HG02642 (cell line): ENCODE measurements at regions not wholly inside any gene's neighbourhood (a gene's known extent, or its start where the extent isn't known, plus 50 kb on each side); places are given as distances from the start of the nearest gene placed in this dataset.

Source experiments
- ATAC-seq: cut with Tn5 transposase; IDR thresholded peaks from one replicate; pipeline ENCODE4 v1.9.1; 2021; ENCODE audit warnings: mild to moderate bottlenecking; ENCODE audit not compliant: unreplicated experiment, poor library complexity

GRCh38 chr3:193869221-193870201 lies 266.4 kb upstream of the HES1 start:
- no peak for ATAC-seq

GRCh38 chr3:193870376-193871219 lies 265.4 kb upstream of the HES1 start:
- ATAC-seq, result no peak

GRCh38 chr3:193871220-193871485 lies 264.8 kb upstream of the HES1 start:
- no peak for ATAC-seq

GRCh38 chr3:193872265-193872753 lies 263.6 kb upstream of the HES1 start:
- ATAC-seq, result no peak

- ATAC-seq, result no peak
Observed at GRCh38 chr3:193873426-193874201, 262.3 kb upstream of the HES1 start.

- ATAC-seq, result no peak
Observed at GRCh38 chr3:193874512-193874911, 261.4 kb upstream of the HES1 start.

GRCh38 chr3:193874997-193875593 lies 260.9 kb upstream of the HES1 start:
- no peak for ATAC-seq

GRCh38 chr3:193875601-193876321 lies 260.2 kb upstream of the HES1 start:
- ATAC-seq, result no peak

- no peak for ATAC-seq
Observed at GRCh38 chr3:193879099-193879863, 256.7 kb upstream of the HES1 start.

- ATAC-seq, result no peak
Observed at GRCh38 chr3:193879864-193880242, 256.1 kb upstream of the HES1 start.

GRCh38 chr3:193882091-193882490 lies 253.9 kb upstream of the HES1 start:
- no peak for ATAC-seq

GRCh38 chr3:193883551-193883950 lies 252.4 kb upstream of the HES1 start:
- ATAC-seq, result no peak

- ATAC-seq, result no peak
Observed at GRCh38 chr3:193884027-193884426, 251.9 kb upstream of the HES1 start.

- ATAC-seq, result no peak
Observed at GRCh38 chr3:193884652-193885051, 251.3 kb upstream of the HES1 start.

- ATAC-seq, result no peak
Observed at GRCh38 chr3:193885832-193886231, 250.1 kb upstream of the HES1 start.

- ATAC-seq, result no peak
Observed at GRCh38 chr3:193890016-193890897, 245.7 kb upstream of the HES1 start.

GRCh38 chr3:193894121-193894863 lies 241.7 kb upstream of the HES1 start:
- no peak for ATAC-seq
